NCI-H2171 (cell line): ENCODE measurements at regions not wholly inside any gene's neighbourhood (a gene's known extent, or its start where the extent isn't known, plus 50 kb on each side); places are given as distances from the start of the nearest gene placed in this dataset.
"Not testable (repeated sequence)": the region's sequence is repeated elsewhere in the genome, so short reads cannot be mapped to it uniquely, and the experiment has no call there.

ENCODE experiments used
- DNase-seq: peaks from one replicate; lab custom pipeline; 2025; lab: John Stamatoyannopoulos, UW

DNA sequence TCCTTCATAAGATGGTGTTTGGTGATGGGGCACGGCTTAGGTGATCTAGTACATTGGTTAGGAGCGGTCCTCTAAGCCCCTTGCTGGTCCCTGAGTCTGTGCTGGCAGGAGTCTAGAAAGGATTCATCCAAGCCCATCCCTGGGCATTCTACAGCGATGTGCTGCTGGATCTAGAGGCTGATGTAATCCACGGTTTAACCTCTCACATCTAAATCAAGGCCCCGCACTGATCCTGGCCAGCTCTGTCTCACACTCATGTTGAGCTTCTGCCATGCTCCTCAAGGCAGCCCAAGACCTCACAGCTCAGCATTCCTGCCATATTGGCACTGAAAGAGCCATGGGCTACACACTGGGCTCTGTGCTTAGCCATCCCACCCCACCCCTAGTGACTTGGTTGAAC, 664.8 kb downstream of the STK39 start:
- no peak for DNase-seq

DNA sequence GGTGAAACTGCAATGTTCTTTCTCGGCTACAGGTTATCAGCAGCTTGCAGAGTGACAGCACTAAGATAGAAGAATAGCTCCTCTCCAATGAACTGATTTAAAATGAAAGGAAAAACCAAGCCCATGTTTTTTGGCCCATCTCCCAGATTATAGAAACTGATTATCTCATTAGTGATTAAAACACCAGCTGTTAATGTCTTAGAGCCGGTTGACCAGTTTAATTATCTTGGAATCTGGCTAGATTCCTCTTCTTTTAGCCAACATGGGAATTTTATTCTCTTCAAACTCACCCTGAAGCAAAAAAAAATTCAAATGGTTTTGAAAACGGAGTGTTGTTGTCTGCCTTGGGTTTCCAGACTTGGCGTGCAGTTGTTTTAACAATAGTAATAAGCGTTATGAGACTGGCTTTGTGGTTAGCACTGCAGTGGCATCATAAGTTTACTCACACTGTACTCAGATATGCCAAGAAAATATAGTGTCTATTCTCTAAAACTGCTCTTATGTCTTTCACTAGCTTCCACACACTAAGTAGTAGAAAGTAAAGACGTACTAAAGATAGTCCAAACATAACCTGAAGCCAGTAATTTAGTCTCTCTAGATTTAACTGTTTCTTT, 665.3 kb downstream of the STK39 start:
- DNase-seq = peak; percentile 71

DNA sequence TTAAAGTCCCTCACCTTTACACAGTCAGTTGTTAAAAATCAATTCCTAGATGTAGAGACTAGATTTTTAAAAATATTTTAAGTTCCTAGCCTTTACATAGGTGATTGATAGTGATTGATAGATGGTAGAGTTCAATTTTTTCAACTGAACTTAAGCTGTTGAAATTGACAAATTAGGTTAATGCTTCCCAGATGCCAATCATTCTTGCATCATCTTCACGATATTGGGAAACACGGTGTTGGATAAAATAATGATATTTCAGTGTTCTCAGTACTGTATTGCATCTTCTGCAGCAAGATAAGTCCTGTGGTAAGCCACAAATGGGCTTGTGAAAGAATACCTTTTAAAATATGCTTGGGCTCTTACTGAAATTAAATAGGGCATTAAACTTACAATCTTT, 667.6 kb downstream of the STK39 start:
- no peak for DNase-seq

DNA sequence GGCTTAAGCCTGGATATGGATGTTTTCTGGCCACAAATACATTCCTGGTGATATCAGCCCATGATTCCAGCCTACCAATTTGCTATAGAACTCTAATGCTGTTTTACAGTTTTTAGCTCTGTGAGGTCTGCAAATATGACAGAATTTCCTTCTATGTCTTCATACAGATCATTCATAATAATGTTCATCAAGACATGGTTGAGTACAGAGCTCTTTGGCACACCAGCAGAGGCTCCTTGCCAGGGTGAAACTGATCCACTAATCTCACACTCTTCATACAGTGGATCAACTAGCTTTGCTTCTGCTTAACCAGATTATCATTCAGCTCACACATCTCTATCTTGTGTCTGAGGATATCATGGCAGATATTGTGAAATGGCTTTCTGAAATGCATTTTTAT, 672.1 kb downstream of the STK39 start:
- DNase-seq = no peak

DNA sequence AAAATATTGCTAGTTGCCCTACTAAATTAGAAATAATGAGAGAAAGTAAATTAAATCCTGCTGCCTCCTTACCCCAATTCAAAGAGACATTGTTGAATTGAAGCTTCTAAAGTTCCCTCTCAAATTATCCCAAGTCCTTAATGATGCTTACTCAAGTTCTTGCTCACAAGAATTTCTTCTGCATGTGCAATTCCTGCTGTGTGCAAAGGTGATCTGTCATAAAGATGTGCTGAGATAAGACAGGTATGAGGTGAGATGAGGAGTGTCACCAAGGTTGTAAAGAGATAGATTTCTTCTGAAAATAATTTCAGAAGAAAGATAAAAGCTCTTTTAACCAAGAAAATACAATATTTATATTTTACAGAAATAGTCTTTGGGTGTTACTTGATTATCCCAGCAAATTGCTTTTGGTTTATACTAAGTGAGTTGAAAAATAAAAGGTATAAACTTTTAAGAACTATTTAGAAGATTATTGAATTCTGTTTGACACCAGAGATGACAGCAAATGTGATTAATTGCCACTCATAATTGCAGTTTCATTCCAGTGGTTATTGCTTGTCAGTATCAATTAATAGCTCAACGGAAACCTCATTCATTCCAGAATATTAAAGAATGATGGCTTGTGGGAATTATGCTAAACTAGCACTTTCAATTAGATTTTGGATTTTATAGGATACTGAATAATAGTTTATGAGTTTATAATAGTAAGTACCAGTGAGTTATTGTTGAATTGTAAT, 674.3 kb downstream of the STK39 start:
- DNase-seq = no peak

DNA sequence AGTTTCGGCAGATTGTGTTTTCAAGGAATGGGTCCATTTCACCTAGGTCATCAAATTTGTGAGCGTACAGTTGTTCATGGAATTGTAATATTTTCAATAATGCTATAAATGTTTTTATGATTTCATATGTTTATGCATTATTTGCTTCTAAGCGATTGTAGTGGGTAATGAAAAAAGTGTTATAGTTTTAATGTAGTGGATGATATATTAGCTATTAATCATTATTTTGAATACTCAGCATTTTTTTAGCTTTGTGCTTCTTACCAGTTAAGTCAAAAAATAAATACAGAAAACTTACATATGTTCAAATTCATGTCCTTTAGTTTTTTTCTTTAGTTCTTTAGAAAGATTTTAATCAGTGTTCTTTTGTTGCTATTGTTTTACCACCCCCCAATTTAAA, 677.0 kb downstream of the STK39 start:
- no peak for DNase-seq

DNA sequence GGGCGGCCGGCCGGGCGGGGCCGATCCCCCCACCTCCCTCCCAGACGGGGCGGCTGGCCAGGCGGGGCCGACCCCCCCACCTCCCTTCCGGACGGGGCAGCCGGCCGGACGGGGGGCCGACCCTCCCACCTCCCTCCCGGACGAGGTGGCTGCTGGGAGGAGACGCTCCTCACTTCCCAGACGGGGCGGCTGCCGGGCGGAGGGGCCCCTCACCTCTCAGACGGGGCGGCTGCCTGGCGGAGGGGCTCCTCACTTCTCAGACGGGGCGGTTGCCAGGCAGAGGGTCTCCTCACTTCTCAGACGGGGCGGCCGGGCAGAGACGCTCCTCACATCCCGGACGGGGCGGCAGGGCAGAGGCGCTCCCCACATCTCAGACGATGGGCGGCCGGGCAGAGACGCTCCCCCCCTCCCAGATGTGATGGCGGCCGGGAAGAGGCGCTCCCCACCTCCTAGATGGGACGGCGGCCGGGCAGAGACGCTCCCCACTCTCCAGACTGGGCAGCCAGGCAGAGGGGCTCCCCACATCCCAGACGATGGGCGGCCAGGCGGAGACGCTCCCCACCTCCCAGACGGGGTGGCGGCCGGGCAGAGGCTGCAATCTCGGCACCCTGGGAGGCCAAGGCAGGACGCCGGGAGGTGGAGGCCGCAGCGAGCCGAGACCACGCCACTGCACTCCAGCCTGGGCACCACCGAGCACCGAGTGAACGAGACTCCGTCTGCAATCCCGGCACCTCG, 675.8 kb downstream of the XIRP2 start:
- DNase-seq = not testable (repeated sequence)

DNA sequence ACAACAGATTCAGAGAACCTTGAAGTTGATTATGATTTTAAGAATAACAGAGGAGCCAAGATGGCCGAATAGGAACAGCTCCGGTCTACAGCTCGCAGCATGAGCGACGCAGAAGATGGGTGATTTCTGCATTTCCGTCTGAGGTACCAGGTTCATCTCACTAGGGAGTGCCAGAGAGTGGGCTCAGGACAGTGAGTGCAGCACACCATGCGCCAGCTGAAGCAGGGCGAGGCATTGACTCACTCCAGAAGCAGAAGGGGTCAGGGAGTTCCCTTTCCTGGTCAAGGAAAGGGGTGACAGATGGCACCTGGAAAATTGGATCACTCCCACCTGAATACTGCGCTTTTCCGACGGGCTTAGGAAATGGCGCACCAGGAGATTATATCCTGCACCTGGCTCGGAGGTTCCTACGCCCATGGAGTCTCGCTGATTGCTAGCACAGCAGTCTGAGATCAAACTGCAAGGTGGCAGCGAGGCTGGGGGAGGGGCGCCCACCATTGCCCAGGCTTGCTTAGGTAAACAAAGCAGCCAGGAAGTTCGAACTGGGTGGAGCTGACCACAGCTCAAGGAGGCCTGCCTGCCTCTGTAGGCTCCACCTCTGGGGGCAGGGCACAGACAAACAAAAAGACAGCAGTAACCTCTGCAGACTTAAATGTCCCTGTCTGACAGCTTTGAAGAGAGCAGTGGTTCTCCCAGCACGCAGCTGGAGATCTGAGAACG, 670.2 kb downstream of the XIRP2 start:
- not testable (repeated sequence) for DNase-seq

DNA sequence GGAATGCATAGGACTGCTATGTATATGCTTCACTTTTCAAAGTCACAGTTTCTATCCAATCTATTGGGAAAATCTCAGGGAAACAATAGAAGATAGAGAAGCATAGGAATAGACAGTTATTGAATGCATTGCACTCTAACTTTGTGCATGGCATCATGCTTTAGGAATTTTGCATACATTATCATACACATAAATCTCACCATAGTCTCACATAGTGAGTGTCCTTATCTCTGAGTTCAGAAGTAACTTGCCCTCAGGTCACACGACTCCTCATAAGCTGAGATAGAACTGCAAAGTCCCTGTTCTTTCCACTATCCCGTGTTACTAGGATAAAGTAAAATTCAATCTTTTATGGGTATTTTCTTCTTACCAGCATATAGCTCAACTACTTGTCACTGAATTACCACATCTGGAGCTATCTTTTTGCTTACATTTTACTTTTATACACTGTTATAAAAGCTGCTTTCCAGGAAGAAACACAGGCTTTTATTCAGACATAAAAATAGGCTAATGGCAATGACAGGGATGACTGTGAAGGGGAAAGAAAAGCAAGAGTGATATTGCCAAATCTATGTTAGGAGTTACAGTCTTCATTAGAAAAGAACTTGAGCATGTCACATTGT, 666.9 kb downstream of the XIRP2 start:
- no peak for DNase-seq

DNA sequence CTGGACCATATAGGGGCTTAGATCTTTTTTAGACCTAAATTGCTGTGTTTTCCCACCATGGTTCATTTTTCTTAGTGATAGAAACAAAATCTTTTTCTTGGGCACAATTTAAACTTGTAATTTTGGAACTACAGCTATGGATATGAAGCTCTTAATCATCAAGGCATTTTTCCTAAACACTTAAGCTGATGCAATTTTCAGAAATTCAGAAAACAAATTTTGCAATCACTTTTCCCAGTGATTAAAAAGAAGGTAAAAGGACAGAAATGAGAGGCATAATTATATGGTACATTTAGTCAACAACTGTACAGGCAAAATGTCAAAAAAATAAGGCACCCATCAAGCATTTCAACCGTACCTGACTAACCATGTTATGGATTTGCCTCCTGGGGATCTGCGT, 665.4 kb downstream of the XIRP2 start:
- no peak for DNase-seq

DNA sequence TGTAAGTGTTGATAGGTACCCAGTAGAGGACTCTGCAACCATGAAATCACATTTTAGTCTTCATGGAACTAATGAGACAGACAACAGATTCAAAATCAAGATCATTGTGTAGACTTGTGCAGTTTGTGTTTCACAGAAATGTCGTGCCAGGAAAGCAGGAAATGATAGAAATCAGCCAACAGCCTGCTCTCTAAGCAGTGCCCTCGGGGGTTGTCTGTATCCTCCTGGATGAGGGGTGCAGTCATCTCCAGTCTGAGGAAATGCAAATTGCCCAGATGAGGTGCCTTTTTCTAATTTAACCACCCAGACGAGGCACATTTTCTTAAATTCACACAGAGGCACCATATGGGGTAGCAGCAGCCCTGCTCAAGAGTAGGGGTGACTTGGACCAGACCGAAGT, 663.1 kb downstream of the XIRP2 start:
- DNase-seq = no peak

DNA sequence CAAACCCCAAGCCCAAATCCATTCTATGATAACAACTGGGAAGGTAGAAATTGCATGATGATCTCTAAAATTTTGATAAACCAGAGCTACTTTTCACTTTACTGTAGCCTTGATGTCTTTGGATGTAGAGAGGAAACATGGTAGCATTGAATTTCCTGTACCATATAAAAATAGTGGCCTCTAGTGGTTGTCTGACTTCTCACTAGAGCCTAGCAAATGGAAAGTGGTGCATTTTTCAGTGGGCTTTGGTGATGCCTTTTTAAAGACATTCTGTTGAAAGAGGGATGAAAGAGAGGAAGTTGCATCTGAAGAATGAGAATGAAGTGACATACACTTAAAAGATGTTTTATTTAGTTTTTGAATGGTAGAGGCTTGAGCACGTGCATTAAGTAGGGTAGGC, 662.2 kb downstream of the XIRP2 start:
- DNase-seq = no peak

DNA sequence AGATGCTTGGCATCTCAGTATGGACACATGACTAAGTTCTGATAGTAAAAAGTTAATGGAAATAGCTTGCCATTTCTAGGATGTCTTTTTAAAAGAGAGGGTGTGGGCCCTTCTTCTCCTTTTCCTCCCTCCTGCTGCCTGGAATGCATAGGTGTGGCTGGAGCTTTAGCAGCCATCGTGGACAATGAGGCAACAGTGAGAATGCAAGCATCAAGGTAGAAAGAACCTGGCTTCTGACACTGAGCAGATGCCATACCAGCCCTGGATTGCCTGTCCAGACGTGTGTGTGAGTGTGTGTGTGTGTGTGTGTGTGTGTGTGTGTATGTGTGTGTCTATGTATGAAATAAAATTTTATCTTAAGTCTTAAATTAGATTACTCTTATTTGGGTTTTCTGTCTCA, 660.1 kb downstream of the XIRP2 start:
- DNase-seq = no peak

DNA sequence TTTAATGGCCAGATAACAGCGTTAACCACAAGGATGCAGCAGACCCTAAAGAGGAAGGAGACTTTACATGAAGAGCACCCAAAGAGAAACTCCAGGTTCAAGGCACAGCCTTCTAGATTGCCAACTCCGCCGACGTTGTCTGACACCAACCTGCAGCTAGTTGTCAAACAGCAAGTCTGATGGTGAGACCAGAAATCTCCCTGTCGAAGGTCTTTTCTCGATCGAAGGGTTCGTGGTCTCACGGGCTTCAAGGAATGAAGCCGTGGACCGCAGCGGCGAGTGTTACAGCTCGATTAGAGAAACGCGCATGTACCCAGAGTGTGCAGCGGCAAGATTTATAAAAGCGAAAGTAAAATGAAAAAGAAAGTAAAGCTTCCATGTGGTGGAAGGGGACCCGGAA, 656.3 kb downstream of the XIRP2 start:
- DNase-seq = no peak

DNA sequence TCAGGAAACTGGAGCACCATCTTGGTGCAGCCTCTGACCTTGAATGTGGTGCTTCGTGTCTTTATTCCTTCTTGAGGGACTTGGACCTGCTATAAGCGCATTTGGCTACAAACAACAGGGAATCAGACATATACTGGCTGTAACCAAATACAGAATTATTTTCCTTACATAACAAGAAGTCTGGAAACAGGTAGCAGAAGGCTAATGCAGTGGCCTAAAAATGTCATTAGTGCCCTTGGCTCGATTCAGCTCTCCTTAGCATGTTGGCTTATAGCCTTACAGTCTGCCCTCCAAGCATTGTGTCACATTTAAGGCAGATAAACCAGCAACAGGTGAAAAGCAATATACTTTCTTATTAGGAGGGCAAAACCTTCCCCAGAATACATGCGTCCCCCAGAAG, 655.4 kb downstream of the XIRP2 start:
- DNase-seq = no peak

DNA sequence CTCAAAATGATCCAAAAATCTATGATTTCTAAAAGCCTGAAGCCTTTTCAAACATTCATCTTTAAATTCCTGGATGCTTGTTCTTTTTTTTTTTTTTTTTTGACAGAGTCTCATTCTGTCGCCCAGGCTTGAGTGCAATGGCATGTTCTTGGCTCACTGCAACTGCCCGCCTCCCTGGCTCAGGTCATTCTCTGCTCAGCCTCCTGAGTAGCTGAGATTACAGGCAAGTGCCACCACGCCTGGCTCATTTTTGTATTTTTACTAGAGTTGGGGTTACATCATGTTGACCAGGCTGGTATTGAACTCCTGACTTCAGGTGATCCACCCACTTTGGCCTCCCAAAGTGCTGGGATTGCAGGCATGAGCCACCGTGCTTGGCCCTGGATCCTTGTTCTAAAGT, 649.5 kb downstream of the XIRP2 start:
- no peak for DNase-seq

DNA sequence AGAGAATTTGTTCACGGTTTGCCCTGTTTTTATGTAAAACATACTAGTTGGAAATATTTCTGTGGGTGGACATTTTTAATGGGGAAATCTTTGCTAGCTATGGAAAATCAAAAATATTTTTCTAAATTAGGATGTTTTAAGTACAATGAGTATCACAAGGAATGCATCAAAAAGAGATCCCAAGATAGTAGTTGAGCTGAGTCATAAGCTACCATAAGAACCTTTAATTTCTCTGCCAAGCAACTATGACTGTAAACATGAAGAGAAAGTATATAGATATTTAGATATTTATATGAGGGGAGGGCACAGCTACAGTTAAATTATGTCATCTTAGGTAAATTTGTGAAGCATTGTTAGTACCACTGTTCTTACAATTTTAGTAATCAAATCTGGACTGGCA, 646.2 kb downstream of the XIRP2 start:
- DNase-seq = no peak

DNA sequence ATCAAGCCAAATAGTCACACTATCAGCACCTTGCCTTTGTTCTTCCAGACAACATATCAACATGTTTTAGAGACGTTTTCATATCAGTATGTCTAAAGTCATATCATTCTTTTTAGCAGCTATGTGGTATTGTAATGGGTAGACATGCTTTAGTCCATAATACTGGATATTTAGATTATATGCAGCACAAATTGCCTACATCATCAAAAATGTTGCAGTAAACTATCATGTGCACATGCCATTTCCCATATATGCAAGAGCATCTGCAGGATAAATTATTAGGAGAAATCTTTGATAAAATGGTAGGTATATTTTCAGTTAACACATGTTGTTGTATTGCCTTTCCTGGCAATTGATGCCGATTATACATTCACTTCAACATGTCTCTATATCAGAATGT, 636.5 kb downstream of the XIRP2 start:
- DNase-seq = no peak

DNA sequence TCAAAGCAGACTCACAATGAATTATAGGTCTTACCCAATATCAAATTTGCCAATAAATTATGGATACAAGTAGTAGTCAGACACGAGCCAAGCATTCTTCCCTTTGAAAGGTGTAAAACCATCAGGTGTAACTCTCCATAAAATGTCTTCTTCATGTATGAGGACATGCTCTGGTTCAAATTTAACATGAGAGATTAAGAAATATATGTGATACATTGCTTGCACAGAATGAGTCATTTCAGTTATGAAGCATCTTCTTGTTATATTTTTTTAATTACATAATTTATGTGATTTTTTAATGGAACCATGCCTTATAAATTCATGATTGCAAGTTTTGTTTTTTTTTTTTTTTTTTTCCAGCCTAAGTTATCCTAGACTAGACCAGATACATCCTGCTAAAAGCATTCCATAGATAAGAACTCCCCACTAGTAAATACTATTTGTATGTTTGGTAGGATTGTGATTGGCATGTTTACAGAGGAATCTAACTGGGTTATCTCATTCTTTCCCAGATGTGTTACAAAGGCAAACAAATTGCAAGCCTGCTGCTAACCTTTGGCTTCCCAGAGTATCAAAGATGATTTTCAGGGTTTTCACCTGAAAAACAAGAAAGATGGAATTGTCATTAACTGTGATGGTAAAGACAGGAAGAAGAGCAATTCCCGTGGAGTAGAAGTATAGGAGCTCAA, 621.9 kb downstream of the XIRP2 start:
- no peak for DNase-seq

DNA sequence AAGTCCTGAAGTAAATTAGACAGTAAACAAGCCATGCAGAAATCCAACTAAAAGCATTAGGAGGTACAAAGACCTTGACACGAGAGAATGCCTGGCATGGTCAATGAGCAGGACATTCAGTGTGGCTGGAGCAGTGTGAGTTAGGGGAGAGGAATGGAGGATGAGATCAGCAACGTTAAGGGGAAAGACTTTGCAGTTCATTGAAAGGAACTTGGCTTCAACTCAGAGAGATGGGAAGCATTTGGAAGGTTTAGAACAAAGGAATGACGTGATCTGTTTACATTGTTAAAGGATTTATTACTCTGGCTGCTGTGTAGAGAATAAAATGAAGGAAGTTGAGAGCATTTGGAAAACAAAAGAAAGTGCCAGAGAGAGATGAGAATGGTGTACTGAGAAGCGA, 621.3 kb downstream of the XIRP2 start:
- DNase-seq = no peak

DNA sequence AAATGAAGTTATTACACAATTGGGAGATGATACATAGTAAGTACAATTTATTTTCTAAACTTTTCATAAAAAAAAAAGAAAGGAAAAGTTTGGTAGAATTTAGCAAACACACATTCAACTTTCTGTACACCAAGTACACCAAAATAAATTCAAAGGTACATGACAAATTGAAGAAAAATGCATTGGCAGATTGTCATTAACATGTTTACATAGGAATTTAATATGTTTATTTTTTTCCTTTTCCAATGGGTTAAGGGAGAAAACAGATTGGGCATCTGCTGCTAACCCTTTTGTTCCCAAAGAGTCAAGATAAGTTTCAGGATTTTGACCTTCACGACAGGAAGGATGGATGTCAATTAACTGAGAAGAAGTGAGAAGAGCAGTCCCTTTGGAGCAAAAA, 620.4 kb downstream of the XIRP2 start:
- no peak for DNase-seq

DNA sequence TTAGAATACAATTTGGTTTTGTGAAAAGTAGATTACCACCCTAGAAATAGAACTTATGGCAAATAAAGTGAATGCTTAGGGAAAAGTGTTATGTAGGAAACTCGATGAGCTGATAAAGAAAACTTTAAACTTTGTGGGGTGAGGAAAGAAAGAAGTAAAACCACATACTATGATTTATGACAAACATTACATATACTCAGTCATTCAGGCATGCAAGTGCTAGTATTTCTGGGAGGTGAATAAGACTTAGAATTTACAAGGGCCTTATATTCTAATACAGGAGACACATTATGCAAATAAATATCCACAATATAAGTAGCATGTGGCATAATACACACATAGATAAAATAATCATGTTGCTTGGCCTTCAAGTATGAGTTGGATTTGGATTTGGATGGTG, 618.1 kb downstream of the XIRP2 start:
- DNase-seq = no peak
